Islet of Langerhans (tissue), 1 donor: ENCODE measurements at regions not wholly inside any gene's neighbourhood (a gene's known extent, or its start where the extent isn't known, plus 50 kb on each side); places are given as distances from the start of the nearest gene placed in this dataset.

Source experiments
- FAIRE-seq: peaks from one replicate; lab custom pipeline; 2011; peaks lifted over from hg19 to GRCh38; lab: Jason Lieb, UNC

DNA sequence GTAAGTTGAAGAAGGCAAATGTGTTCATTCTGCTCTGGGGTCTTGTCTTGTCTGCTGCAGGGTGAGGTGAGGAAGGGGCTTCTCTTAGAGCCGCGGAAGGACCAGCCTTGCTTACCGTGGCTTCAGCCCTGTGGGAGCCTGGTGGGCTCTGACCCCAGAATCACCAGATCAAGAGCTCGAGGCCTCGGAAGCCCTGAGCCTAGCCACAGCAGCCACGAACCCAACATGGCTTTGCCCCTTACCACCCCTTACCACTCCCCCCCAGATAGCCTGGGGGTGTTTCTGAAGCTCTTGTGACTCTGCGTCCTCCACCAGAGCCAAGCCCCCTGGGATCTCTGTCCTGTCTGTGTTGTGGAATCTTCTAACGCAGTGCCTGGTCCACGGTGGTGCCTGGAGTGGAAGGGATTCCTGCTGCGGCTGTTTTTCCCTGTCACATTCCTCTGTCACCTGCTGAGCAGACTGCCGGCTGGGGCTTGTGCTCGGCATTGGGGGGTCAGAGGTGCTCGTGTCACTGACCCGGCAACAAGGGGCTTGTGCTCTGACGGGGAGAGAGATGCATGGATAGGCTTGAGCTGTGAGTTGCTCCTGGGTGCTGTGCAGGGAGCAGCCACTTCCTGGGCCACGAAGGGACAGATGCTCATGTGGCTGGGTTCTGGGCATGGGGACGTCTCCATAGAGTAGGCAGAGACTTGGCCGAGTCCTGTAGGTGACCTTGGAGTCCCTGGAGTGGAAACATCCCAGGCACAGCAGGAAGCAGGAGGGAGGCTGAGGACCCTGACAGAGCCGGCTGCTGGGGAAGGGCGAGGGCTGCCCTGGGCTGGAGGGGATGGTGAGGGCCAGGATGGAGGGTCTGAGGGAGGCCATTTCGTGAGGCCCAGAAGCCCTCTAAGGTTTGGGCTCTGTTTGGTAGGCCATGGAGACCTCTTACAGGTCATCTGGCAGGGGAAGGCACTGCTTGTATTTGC is 316.0 kb downstream of the QKI start:
- FAIRE-seq = no peak

- no peak for FAIRE-seq
These were observed 314.8 kb downstream of the QKI start for GRCh38 chr6:163729127-163729872.

- no peak for FAIRE-seq
These were observed 314.1 kb downstream of the QKI start for GRCh38 chr6:163728442-163729126.

GRCh38 chr6:163726037-163726695 is 311.6 kb downstream of the QKI start:
- FAIRE-seq = no peak

DNA sequence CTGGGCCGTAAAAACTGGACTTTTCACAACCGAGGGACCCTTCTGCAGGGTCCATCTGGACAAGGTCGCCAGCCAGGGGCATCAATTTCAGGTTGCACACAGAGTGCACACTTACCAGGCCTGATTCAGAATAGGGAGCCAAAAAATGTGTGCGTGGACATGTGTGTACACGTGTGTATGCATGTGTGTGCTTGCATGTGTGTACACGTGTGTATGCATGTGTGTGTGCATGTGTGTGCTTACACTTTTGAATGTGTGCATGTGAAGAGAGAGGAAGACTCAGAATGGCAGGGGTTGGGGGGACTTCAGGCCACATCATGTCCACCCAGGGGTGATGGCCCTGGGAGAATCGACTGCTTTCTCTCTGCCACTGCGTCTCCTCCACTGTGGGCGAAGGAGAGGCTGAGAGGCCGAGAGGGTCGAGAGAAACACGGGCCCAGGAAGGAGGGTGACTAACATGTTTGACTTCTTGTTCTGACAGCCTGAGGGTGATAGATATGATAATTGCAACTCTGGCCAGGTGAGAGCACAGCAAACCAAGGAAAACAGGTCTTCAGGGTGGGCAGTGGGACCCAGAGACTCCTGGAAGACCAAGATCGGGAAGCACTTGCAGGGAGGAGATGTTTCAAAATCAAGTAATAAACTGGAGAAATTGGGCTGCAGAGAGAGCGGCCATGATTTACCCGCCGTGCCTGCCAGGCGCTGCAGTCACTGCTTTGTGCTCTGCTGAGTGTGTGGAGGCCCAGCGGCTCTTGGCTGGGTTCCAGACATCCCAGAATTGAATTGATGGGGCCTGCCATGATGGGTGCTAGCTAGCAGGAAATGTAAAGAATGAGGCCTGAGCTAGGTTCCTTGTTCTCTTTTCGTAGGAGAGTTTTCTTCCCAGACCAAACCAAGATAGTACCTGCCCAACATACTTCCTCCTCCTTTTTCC is 310.8 kb downstream of the QKI start:
- no peak for FAIRE-seq

GRCh38 chr6:163724196-163724595 is 309.7 kb downstream of the QKI start:
- no peak for FAIRE-seq

GRCh38 chr6:163723759-163724158 is 309.2 kb downstream of the QKI start:
- FAIRE-seq = no peak

- no peak for FAIRE-seq
These were observed 307.6 kb downstream of the QKI start for GRCh38 chr6:163721922-163722692.

- no peak for FAIRE-seq
These were observed 306.9 kb downstream of the QKI start for GRCh38 chr6:163721435-163721834.

DNA sequence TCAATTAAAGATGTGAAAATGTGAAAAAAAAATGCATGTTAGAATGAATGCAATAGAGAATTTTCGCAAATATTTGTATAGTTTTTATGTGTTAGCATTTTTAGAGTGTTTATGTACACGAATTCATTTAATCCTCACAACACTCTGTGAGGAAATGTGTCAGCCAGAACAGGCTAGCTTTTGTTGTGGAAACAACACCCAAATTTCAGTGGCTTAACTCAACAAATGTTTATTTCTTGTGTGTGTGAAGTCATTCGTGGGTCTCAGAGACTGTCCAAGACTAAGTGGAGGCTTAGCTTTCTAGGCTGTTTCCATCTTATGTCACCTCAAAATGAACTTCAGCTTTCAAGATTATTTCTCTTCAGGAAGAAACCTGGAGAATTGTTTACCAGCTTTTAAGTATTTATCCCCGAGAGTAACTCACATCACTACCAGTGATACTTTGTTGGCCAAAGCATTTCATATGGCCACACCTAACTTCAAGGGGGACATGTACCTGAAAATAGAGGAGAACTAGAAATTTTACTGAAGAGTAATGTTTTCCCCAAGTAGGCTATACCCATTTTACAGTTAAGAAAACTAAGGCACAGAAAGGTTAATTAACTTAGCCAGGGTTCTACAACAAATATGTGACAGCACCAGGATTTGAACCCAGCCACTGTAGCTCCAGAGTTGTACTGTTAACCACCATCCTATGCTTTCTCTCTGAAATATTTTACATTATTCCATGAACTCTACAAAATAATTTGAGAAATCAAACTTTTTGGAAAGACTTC is 306.1 kb downstream of the QKI start:
- FAIRE-seq = no peak

DNA sequence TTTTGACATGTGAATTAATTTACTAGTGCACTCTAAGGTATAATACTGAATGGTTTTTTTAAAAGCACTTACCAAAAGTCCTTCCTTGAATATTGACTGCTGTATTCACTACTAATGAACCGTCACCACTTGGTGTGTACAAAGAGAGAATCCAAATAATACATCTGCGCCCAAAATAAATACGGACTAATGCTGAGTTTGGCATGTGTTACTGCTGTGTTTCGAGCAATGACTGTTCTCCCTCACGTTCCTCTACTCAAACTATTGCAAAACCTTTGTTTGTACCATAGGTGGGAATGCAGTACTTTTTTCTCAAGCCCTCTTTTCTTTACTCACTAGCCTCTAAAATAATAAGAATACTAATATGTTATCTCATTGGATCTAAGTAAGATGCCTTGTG is 305.5 kb downstream of the QKI start:
- FAIRE-seq = peak; percentile 65

DNA sequence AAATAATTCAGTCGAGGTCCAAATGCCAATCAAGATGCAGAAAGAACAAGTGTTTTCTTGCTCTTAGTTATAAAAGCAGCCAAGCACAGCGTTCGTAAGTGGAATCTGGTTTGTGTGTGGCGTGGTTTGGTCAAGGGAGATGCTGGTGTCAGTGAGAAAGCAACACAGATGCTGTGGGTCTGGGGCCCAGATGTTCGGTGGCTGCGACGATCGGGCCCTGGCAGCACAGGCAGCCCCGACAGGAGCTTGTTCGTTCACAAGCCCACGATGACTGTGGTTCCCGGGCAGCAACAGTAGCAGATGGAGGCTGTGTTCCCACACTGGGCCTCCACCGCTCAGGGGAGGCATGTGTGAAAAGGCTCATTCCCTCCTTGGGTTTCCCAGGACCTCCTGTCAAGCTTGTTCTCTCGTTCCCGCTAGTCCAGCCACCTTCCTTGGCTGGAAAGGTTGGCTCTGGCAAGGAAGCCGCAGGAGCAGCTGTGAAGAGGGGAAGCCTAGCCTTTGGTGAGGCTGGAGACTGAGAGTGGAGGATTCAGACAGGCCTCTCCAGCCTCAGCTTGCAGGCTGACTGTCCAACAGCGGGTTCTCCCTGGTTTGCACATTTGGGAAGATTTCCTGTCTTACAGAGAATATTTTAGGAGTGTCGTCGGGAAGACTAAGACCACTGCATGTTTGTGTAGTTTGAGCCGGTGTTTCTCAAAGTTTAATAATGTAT is 304.7 kb downstream of the QKI start:
- FAIRE-seq = no peak

DNA sequence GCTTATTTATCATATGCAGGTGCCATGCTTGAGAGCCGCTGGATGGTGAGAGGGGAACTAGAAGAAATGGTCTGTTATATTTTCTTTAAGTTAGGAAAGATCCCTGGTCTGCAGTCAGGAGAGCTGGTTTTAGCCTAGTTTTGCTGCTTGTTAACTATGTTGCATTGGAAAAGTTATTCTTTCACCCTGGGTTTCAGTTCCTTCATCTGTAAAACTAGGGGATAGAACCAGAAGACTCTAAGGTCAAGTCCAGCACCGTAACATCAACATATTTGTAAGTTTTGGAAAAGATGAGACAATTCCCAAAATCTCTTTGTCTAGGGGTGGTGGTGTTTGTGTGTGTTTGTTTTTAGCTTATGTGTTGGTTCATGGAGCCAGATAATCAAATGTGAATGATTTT is 304.0 kb downstream of the QKI start:
- FAIRE-seq = no peak

- FAIRE-seq = no peak
These were observed 302.7 kb downstream of the QKI start for GRCh38 chr6:163717106-163717764.

DNA sequence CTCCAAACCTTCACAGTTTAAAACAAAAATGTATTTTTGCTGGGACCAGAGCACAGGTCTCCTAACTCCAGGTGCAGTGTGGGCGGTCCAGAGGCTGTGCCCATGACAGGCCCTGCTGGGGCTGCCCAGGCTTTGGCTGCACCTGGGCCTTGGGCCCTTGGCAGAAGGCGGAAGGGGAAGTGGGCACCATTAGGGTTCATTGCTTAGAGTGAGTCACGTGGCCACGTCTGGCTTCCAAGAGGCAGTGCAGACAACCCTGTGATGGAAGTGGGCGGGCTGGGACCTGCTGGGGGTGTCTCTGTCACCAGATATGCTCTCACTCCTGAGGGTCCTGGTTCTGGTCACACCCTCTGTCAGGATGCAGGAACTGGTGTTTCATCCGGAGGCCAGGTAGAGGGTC is 302.2 kb downstream of the QKI start:
- FAIRE-seq = no peak

GRCh38 chr6:163715846-163716245 is 301.3 kb downstream of the QKI start:
- no peak for FAIRE-seq

DNA sequence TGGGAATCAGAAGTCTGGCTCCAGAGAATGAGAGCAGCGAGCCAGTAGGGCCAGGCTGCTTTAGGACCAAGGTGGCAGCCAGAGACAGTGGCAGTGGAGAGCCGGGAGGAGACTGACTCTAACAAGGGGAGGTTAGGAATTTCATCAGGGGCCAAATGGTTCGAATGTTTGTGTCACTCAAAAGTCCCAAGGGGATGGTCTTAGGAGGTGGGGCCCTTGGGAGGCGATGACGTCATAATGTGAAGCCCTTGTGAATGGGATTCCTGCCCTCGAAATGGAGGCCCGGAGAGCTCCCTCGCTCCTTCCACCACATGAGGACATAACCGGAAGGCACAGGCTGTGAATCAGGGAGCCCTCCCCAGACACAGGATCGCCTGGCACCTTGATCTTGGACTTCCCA is 299.7 kb downstream of the QKI start:
- no peak for FAIRE-seq

DNA sequence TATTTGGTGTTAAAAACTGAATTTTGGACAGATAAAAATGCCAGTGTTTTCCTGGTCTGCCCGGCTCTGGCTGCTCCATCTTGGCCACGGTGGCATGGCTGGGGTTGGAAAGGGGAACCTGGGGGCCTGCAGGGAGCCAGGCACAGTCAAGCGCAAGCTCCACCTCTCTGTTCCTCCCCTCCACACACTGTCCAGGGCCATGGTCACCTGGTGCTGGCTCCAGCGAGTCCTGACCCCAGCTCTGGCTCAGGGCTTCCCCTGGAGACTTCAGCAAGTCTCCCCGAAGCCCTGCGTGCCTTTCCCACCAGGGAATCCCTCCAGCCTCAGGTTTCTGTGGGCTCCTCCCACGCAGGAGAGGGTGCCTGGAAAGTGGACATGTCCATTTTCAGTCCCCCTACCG is 298.5 kb downstream of the QKI start:
- FAIRE-seq = no peak
